Hematopoietic multipotent progenitor cell treated with erythropoietin and hydrocortisone succinate and interleukin-3 and kit ligand, for 8 days (in vitro differentiated cells): ENCODE measurements at regions not wholly inside any gene's neighbourhood (a gene's known extent, or its start where the extent isn't known, plus 50 kb on each side); places are given as distances from the start of the nearest gene placed in this dataset.
A peak's percentile ranks its signal among the peaks of the same experiment; 100 is the strongest.

ENCODE experiments used
- DNase-seq: peaks from one replicate; pipeline ENCODE4 v3.0.0-alpha.2; 2015

DNA sequence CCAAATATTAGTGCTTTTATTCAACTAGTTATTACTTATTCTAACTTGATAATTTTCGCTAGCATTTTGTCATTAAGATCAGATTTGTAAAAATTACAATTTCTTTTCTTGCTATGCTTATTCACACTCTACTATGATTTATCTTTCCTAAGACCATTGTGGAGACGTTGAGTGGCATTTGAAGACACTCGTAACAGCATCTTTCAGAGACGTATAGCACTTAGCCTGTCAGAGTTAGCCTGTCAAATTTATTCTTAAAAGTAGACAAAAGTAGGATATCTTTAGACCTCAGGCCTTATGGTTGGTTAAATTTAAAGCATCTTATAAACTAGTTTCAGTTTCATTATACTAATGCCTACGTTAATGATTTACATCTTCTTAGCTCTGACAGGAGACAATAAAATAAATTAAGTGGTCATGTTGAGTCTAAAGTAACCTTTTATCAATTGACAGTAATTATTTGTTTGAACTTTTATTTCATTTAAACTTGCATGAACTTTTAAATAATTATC is 1410.1 kb downstream of the MRPL39 start:
- no peak for DNase-seq

DNA sequence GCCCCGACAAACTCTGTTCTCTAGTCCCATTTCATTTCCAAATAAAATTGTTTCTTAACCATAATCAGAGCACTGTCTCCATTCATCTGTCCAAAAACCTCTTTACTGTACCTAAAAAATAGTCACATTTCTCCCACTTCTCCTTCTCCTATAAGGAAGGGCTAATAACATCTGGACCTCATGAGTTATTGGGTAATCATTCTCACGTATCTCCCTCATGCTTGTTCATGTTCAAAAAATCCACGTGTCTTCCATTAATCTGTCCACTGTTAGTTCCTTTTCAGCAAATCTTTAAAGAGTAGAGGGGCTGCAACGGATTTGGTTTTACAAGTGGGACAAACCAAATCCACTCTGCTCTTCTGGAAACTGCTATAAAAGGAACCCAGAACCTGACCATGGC is 1418.8 kb downstream of the MRPL39 start:
- DNase-seq, result no peak

DNA sequence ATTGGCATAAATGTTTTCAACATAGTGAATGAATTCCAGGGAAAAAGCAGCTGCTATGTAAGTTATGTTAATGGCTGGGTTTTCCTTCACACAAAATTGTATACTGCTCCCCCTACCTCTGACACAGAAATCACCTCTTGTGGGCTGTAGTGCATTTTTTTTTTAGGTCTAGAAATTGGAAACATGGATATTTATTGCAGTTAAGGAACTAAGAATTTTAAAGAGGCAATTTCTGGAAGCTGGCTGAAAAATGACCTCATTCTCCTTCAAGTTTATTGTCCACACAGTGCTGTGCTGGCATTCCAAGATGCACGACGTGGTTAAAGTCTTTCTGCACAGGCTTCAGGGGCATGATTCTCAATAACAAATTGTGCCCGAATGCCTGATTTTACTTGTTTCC is 1424.2 kb downstream of the MRPL39 start:
- DNase-seq, result no peak

DNA sequence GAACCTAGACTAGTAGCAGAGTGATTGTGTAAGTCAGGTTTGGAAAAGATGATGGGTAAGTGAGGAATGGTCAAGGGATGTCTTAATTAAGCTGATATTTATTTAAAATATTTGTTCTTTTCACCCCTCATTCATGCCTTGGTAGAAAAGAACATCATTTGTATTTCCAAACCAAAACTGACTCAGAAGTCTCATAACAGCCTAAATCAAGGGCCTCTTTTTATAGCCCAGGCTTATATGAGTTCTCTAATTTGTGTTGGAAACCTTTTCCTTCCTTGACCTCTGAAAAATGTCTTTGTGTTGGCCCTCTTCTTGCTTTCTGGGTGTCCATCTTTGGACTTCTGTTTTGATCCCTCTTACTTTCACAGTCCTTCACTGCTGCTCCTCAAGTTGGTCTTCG is 1428.2 kb downstream of the MRPL39 start:
- DNase-seq, result no peak

DNA sequence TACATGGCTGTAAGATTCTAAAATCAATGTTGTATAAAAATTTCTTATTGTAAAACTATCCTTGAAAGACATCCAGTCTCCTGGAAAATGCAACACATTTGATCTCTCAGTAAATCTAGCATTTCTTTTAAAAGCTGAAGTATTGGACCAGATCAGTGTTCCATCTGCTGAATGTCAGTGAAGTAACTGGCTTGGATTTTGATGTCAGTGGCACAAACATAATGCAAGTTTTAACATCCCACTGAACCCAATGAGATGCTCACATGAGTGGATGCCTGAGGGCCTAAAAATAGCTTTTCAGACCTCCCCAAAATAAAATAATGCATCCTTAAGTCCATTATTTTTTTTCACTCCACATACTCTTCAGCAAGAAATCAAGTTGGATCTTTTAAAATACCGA is 1432.2 kb downstream of the MRPL39 start:
- no peak for DNase-seq

DNA sequence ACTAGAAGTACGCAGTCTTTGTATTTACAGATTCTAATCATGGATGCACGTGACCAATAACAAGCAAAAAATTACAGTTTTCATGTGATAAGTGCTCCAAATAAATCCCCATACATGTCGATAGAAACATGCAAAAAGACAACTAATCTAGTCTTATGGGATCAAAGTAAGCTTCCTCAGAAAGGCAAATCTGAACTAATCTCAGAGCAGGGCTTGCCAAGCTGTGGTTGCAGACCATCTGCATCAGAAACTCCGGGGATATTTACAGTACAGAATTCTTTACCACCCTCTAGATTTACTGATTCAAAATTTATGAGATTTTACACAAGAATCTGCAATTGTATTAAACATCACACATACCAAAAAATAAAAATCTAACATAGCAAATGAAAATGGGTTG is 1435.5 kb downstream of the MRPL39 start:
- no peak for DNase-seq

DNA sequence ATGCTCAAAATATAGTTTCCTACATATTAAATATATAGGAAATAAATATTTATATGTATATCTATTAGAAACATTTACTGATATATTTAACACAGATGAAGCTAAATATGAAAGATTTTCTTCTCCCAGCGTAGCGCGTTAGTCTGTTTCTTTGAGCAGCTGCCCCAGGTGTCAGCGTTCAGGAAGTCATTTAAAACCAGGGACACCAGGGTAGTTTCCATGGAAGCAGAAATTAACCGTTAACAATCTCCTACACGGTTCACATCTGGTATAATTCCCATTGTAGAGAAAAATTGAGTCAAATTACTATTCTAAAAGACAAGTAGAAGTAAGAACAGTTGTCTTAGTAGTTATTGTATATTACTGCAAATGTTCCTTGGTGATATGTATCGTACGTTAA is 1443.7 kb downstream of the MRPL39 start:
- no peak for DNase-seq

DNA sequence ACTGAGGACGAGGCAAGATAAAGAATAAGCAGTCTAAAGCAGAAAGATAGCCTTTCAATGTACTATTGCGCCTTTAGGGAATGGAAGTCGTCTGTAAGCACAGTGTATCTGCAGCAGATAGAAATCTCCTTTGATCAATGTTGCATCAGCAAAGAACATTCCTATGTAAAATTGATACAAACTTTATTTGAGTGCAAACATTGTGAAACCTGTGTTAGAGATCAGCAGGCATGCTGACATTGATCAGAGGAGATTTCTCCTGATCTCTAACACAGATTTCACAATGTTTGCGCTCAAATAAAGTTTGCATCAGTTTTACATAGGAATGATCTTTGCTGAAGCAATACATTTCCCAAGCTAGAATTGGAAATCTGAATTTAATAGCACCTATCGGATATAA is 1446.8 kb downstream of the MRPL39 start:
- DNase-seq, result no peak

DNA sequence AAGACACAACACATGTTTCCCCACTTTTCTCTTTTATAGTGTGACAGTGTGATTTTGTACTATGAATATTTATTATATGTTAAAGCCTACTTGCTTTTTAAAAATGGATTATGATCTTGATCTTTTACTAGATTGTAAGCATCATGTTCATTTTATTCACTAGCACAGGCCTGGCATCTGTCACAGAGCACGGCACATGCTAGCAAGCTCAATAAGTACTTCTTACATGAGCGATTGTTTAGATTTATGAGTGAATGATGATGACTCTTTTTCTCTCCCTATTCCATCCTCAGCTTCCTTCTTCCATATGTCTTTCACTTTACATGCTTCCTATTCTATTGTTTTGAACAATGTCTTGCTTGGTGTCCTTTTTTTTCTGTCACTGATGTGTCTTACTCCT is 1454.1 kb downstream of the MRPL39 start:
- DNase-seq, result no peak

DNA sequence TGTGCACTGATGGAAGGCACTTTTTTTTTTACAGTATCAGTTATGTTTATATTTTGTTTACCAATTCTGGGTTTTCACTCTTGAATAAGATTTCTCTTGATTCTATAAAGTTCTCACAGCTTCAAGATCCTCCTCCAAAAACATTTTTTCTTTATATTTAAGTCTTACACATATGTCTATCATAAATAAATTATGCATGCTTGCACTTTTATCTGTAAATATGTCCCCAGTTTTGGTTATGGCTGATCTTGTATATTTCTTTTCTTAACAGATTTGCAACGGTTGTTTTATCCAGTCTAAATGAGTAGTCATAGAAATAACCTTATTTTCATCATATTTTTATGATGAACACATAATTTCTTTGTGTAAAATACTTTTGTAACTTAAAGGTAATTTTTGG is 1456.5 kb downstream of the MRPL39 start:
- DNase-seq, result no peak

DNA sequence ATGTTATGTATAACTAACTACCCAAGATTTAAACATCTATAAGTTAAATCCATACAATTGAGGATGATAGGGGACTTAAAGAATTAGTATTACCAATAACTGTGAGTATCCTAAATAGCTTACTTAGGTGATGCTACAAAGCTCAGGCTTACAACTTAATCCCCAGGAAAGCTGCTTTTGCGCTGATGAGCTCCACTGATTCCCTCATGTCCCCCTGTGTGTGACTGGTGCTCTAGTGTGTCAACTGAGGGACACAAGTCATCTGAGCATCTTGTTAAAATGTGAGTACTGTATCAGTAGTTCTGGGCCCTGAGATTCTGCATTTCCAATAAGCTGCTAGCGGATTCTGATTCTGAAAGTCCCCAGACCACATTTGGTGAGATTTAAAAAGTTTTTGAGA is 1458.8 kb downstream of the MRPL39 start:
- DNase-seq, result no peak

DNA sequence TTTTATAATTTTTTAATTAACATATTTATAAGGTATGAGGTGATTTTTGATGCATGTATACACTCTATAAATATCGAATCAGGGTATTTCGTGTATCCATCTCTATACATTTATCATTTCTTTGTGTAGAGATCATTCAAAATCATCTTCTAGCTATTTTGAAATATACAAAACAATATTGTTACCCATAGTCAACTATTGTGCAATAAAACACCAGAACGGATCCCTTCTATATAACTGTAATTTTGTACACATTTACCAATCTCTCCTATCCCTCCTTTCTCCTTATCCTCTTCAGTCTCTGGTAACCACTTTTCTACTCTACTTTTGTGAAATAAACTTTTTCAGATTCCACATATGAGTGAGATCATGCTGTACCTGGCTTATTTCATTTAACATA is 1459.6 kb downstream of the MRPL39 start:
- DNase-seq, result no peak

DNA sequence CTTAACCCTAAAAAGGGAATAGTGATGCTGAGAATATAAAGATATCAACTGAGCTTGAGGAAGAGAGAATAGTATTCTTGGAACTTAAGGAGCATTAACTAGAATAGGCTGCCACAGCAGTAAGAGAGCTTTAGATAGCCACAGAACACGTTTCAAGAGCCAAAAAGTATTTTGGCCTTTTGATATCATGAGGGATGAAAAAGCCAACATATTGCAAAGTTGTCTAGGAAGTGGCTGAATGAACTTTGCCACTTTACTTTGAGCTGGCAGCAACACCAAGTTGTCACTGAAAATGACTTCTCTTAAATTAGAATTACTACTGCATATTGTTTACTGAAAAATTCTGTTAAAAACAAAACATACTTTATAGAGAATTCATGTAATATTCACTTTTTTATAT is 1476.2 kb downstream of the MRPL39 start:
- no peak for DNase-seq

DNA sequence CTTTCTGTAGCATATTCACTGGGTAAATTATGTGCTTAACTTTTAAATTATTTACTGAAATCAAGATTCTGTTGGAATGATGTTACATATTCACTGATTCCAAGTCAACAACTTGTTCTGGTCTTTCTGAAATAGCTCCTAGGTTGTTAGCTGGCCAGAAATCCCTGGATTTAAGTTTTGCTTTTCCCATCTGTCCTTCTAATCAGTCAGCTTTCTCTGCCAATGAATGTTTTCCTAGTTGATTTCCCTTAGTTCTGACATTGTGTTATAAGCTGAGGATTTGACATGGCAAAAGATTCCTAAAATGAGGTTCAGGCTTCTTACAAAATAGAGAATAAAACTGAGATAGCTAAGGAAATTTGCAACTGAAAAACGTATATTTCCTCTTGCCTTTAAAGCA is 1479.6 kb downstream of the MRPL39 start:
- DNase-seq, result no peak

DNA sequence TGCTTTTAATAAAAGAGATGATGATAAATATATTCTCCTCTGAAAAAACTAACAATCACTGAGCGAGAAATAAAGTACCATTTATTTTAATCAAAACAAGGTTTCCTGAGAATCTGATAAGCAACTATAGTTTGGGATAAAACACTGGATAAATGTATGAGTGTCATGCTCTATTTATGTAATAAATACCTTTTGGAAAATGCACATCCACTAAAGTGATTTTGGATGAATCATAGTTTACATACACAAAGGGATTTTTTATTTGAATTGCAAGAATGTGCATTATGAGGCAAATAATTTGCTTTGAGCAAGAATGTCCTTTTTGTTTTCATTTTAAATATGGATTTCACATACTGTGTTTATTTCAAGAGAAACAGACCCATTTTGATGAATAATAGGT is 1483.5 kb downstream of the MRPL39 start:
- no peak for DNase-seq

DNA sequence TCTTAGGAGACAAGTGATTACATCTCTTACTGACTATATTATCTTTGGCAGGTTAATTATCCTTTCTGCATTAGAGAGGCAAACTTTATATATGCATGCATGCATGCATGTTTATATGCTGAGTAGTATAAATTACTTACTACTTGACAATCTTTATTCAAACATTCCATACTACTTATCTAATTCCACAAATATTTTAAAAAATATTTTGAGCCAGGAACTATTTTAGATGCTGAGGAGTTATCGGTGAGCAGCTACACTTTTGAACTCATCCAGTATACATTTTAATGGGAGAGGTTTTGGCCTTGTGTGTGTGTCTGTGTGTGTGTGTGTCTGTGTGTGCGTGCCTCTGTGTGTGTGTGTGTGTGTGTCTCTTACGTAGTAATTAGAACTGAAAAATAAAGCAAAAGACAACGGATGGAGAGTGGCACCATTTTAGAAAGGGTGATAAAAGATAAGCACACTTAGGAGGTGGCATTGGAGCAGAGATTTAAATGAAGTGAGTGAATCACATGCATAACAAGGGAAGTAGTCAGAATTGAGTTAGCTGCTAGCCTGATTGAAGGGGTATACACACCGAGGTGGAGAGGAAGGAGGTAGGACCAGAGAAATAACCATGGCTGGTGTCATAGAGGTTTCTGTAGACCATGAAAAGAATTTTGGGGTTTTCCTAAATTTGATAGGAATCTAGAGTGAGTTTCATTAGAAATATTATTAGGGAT is 1488.4 kb downstream of the MRPL39 start:
- no peak for DNase-seq

DNA sequence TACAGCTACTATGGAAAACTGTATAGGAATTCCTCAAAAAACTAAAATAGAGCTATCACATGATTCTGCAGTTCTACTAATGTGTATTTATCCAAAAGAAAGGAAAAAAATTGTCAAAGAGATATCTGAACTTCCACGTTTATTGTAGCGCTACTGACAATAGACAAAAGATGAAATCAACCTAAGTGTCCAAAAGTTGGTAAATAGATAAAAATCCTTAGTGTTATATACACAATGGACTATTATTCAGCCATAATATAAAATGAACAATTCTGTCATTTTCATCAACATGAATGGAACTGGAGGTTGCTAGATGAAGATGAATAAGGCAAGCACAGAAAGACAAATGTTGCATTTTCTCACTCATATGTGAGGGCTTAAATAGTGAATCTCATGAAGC is 1492.1 kb downstream of the MRPL39 start:
- DNase-seq, result no peak

DNA sequence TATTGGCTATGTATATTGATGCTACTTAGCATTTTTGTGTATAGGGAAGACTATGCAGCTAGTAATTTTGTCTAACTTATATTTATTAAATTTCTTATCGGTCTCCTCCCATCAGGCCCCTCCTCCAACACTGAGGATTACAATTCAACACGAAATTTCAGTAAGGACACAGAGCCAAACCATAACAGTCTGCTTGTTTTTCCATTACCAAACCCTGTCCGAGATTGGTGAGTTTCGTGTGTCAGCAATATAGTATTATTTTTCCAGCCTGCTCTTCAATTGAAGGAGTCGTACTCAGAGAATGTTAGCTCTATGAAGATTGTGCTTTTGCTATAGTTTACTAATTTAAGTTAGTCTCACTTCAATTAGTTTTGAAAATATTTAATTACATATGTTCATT is 1495.3 kb downstream of the MRPL39 start:
- no peak for DNase-seq

DNA sequence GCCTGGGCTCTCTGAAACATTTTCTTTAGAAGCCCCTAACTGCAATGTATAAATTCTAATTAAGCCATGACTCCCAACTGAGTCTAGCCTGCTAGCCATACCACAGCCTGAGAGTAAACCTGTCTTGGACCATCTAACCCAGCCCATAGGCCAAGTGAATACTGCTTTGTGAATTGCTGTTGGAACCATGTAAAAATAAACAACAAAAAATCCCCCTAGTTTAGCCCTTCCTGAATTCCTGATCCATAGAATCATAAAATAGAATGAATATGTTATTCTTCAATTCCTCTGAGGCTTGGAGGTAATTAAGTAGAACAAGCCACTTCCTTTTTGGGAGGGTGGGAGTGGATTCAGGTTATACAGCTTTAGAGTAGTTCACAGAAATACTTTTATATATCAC is 1496.4 kb downstream of the MRPL39 start:
- DNase-seq, result no peak

DNA sequence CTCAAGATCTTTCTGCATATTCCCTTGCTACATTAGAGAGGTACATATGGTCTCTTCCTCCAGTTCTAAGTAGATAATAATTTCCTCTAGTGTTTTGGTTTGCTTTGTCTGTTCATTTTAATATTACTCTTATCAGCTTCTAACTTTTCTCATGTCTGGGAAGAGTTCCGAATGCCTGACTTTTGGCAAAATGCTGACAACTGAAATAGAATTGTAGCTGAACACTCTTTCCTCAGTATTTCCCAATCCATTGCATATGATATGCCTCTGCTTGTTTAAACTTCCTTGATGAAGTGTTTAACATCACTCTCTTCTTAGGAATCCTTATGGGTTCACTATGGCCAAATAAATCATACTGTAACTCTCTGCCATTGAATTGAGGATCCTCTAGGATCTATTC is 1510.1 kb downstream of the MRPL39 start:
- no peak for DNase-seq

DNA sequence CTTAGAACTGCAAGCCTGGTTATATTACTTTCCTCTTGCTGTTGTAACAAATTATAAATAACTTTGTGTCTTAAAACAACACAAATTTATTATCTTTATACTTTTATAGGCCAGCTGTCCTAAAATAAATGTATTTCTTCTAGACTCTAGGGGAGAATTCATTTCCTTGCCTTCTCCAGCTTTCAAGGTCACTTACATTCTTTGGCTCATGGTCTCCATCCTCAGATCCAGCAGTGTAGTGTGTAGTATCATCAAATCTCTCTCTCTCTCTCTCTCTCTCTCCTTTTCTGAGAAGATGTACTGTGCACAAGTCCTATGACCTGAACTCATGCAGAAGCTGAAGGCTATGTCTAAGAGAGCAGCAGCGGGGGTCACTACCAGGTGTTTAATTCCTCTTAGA is 1510.6 kb downstream of the MRPL39 start:
- DNase-seq, result no peak

DNA sequence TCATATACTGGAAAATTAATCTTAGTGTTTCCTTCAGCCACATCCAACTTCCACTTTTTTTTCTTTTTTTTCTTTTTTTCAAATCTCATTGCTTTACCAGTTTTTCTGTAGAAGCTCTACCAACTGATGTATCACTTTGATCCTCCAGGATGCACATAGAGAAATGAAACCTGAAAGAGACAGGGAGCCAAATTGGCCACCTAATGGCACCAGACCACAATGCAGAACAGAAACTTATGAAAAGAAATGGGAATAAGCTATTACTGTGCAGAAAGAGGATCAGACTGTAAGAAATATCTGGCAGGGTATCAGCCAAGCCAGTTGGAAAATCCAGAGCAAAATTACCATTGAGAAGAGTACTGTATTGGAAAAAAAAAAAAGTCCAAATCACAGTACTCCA is 1514.2 kb downstream of the MRPL39 start:
- DNase-seq, result no peak

DNA sequence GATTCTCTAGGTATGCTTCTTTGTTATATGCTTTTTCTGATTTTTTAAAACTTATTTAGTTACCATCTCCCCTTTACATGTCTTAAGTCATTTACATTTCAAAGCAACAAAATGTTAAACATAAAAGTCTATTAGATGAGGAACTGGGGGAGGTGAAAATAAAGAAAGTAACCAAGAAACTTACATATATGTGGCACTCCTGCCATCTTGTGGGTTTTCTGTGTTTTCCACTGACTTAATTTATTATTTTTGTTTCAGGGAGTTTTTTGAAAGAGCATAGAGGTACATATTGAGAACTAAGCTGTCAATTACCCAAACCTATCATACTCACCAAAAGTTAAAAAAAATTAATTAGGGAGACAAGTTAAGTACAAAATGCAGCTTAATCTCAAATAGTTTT is 1531.1 kb downstream of the MRPL39 start:
- DNase-seq, result peak; percentile 1

DNA sequence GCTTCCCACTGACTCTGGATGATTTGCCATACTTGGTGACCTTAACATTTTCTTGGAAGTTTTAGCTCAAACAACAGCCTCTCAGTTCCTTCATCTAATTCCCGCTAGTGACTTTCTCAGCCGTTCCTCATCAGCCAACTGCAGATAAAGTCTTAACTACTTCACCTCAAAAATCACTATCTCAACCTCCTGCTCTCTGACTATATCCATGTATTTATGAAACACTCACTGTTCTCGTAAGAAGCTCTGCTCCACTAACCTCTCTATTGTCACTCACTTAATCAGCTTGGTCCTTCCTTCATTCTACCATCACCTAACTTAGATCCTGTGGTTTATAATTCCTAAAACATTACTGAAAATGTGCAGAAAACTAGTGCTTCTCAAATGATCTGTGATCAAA is 1551.6 kb downstream of the MRPL39 start:
- DNase-seq, result no peak

DNA sequence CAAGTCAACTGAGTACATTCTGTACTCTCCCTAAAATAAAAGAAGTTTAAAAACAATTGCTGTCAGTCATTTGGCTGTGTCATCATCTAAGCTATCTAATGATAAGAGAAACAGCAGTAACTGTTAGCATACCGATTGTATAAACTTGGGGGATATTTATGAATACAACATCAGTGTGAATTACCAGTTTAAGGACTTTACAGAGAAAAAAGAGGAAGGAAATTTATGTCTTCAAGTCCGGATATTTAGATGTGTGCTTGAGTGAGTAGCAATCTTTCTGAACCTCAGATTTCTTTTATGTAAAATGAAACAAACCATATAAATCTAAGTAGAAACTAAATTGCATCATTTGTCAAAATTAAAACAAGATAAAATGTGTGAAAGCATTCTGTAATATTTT is 1557.0 kb downstream of the MRPL39 start:
- DNase-seq, result no peak
